Stimulated activated CD4-positive, alpha-beta T cell treated with anti-CD3 and anti-CD28 coated beads, TNF-alpha, amount 100 ng/mL, for 4 hours (primary cell): ENCODE measurements at regions not wholly inside any gene's neighbourhood (a gene's known extent, or its start where the extent isn't known, plus 50 kb on each side); places are given as distances from the start of the nearest gene placed in this dataset.
"Not testable (repeated sequence)": the region's sequence is repeated elsewhere in the genome, so short reads cannot be mapped to it uniquely, and the experiment has no call there.

Experiments used
- DNase-seq, 3 experiments: peaks; one replicate each; pipeline ENCODE4 v3.0.0-alpha.2; 2020; ENCODE audit warnings: low read depth in 3 of 3

DNA sequence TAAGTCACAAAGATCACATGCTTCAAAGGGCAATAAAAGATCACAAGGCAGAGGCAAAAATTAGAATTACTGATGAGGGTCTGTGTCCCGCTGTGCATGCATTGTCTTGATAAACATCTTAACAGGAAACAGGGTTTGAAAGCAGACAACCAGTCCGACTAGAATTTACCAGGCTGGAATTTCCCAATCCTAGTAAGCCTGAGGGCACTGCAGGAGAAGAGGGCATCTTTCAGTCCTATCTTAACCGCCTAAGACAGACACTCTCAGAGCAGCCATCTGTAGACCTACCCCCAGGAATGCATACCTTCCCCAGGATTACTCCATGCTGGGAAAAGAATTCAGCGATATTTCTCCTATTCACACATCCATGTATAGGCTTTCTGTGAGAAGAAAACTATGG is 465.8 kb upstream of the TMEFF2 start:
- DNase-seq, result not testable (repeated sequence)

DNA sequence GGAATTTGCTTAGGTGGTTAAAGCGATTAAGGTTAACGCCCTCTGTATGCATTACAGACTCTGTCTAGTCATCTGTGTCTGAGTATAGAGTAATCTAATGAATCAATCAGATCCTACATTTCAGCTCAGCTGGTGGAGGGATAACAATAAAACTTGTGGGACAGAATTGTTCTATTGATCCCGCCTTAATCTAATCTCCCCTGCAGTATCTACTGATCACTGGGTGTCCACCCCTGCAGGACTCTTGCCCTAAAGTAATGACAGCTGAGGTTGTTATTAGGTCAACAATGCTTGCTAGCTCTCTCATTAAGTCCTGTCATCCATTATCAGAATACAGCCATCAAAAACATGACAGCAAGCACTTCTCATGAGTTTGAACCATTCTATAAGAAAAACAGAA is 462.6 kb upstream of the TMEFF2 start:
- DNase-seq, result no peak

DNA sequence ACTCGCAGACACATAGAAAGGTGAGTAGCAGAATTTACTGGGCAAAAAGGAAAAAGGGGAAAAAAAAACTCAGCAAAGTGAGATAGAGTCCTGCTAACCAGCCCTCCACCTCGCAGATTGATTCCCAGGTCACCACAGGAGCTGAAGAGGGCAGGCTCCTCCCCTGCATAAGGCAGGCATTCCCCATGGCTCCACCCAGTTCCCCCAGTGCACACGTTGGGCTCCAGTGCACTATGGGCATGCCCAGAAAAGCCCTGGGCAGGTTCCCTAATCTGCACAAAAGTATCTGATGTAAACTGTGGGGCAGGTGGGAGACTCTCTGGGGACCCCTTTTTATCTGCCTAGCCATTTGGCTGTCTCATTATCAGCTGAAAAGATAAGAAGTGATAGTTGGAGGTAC is 461.2 kb upstream of the TMEFF2 start:
- no peak for DNase-seq

DNA sequence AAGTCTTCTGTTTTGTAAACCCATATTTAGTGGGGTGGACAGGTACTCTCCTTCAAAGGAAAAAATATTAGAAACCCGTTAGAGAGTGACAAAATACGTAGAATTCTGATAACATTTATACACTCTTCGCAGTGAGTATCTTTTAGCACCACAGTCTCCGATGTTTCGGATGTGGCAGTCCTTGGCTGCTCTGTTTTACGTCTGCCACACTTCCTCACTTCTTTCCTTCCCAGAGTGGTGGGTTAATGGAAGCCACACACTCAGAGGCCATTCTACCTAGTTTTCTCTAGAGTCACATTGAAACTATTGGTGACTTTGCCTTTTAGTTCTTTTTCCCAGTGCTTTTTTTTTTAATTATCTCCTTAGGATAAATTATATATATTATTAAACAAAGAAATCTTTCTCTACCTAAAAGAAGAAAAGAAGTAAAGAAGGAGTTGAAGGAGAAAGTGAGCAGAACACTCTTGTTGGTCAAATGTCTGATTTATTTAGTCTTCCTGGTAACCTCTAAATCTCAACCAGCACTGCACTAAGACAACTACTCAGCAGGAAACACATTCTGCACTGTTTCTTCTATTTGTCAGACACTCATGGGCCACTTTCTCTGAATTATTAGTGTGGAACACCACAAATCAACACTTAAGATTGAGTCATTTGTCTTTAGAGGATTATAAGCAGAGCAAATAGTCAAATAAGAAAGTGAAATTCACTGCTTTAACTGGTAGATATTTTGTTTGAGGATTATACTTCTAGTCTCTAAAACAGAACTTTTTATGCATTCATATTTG is 451.3 kb upstream of the TMEFF2 start:
- DNase-seq, result no peak

- no peak for DNase-seq
Measured at GRCh38 chr2:192634557-192634956, 439.8 kb upstream of the TMEFF2 start.

GRCh38 chr2:192628017-192628416 is 433.3 kb upstream of the TMEFF2 start:
- DNase-seq, result no peak

DNA sequence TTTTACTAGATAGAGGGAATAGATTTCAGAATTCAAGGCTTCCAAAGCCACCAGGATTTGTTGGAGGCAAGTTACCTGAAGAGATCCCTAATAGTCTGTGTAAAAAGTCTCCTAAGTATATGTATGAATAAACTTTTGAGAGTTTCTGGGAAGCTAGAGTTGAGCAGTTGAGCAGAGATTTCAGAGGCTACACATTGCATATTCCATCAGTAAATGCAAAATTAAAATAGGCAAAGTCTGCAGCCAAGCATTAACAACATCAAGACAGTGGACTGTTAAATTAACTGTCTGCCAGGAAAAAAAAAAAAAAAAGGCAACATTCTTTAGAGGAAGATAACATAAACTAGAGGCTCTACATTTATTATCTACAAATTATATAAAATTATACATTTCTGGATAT is 420.4 kb upstream of the TMEFF2 start:
- no peak for DNase-seq

GRCh38 chr2:192604295-192604694 is 409.6 kb upstream of the TMEFF2 start:
- DNase-seq, result no peak

DNA sequence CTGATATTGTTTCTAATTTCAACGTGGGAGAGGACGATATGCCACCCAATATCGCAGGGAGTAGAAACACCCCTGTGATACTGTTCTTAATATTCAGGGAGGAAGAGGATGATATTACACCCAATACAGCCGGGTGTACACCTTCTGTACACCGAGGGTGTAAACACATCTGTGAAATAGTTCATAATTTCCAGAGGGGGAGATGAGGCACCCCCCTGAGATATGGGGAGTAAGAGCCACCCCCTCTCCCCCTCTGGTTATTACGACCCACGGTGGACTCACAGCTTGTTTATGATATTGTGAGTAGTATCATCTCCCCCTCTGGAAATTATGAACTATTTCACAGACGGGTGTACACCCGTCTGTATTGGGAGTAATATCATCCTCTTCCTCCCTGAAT is 403.9 kb upstream of the TMEFF2 start:
- DNase-seq, result not testable (repeated sequence)

DNA sequence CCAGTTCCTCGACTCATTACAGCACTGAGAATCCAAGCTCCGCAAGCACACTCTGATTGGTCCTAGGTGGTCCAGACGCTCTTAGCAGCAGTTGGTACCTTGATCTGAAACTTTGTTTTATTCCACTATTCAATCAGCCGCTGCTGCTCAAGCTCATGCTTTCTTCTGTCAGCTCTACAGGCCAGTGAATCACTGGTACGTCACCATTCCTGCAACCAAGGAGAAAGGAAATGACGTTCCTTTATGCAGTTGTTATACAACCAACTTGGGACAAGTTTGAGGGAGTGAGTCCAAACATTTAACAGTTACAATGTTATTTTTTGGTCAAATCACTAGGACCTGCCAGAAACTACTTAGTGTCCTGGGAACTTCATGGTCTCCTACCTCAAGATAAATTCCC is 398.8 kb upstream of the TMEFF2 start:
- no peak for DNase-seq

- DNase-seq, result no peak
Measured at GRCh38 chr2:192591617-192592016, 396.9 kb upstream of the TMEFF2 start.

GRCh38 chr2:192585418-192585817 is 390.7 kb upstream of the TMEFF2 start:
- DNase-seq, result no peak

DNA sequence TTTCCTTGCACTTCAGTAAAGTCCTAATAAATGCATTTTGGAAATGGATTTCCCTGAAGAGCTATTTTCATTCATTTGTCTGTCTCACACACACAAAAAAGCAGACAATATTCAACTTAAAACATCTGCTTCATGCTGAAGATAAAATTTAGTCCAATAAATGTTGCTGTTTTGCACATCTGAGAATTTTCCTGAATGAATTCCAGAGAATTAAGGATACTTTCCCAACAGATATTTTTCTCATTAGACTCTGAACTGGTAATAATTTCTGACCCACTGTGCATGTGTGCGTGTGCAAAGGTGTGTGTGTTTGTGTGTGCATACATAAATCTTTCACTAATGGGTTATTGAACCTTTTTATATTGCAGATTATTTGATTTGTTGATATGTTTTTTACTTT is 390.2 kb upstream of the TMEFF2 start:
- DNase-seq, result no peak

GRCh38 chr2:192579965-192580700 is 385.4 kb upstream of the TMEFF2 start:
- no peak for DNase-seq

- no peak for DNase-seq
Measured at GRCh38 chr2:192578780-192579179, 384.0 kb upstream of the TMEFF2 start.

GRCh38 chr2:192577706-192578105 is 383.0 kb upstream of the TMEFF2 start:
- no peak for DNase-seq

- DNase-seq, result no peak
Measured at GRCh38 chr2:192574552-192574951, 379.8 kb upstream of the TMEFF2 start.

GRCh38 chr2:192571636-192572035 is 376.9 kb upstream of the TMEFF2 start:
- no peak for DNase-seq

DNA sequence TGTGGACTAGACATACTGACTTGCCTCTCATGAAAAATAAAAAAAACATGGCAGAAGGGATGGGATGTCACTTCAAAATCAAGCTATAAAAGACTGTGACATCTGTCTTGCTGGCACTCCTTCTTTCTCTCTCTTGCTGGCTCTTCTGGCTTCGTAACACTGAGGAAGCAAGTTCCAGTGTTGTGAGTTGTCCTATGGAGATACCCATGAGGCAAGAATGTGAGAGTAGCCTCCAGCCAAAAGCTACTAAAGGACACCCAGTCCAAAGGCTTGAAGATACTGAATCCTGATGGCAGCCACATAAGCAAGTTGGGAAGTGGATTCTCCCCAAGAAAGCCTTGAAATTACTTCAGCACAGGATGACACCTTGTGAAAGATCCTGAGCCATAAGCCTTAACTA is 376.1 kb upstream of the TMEFF2 start:
- DNase-seq, result no peak

DNA sequence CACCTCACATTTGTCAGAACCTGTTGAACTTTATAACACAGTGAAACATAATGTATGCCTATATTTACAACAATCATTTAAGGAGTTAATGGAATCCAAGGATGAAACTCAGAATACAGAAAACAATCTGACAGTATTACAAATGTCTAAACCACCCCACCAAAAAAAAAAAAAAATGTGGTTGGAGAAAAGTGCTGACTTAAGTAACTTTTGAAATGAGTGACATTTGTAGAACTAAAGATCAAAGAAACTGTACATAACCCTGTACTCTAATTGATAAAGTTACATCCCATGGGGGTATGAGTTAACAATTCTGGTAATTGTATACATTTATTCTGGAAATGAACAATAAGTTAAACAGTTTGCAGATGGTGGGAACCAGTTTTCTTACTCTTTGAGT is 372.1 kb upstream of the TMEFF2 start:
- DNase-seq, result no peak

DNA sequence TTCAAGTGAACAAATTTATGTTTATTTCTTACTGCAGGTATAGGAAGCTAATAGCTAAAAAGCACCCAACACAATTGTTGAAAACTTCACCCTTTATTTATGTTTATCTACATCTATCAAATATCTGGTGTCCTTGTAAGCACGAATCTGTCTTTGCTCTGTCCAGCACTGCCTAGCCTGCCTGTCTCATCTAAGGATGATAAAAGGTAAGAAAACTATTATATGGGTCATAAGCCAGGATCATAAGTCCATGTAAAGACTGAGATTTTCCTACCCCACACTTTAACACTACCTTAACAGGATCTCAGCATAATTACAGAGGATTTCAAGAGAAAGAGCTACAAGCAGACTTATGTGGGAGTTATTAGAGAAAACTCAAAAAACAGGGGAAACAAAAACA is 365.6 kb upstream of the TMEFF2 start:
- no peak for DNase-seq

DNA sequence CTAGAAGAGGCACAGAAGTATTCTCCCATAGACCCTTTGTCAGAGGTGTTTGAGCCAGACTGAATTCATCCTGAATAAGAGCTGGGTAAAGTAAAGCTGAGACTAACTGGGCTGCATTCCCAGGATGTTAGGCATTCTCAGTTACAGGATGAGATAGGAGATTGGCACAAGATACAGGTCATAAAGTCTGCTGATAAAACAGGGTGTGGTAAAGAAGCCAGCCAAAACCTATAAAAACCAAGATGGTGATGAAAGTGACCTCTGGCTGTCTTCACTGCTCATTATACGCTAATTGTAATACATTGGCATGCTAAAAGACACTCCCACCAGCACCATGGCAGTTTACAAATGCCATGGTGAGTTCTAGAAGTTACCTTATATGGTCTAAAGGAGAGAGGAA is 364.9 kb upstream of the TMEFF2 start:
- no peak for DNase-seq

DNA sequence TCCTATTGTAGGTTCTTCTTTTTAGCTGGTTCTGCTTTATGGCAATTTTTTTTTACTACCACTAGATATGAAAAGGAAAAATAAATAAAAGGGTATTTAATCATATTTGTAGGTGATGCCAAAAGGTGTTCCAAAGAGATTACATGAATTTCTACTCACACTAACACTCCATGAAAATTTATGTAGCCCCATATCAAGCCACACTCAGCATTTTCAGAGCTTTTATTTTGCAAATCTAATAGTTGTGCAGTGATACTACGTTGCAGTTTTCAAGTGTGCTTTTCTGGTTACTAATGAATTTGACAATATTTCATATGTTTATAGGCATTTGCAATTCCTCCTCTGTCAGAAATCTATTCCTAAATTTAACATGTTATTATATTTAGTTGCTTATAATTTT is 363.9 kb upstream of the TMEFF2 start:
- DNase-seq, result no peak
